GM21717 (cell line): ENCODE measurements at regions not wholly inside any gene's neighbourhood (a gene's known extent, or its start where the extent isn't known, plus 50 kb on each side); places are given as distances from the start of the nearest gene placed in this dataset.
A peak's percentile ranks its signal among the peaks of the same experiment; 100 is the strongest.
"Not testable (repeated sequence)": the region's sequence is repeated elsewhere in the genome, so short reads cannot be mapped to it uniquely, and the experiment has no call there.

Experiments used
- ATAC-seq: cut with Tn5 transposase; IDR thresholded peaks from one replicate; pipeline ENCODE4 v1.9.1; 2021; ENCODE audit warnings: mild to moderate bottlenecking, moderate library complexity; ENCODE audit not compliant: unreplicated experiment

GRCh38 chr4:3952443-3953139 is 186.4 kb downstream of the ADRA2C start:
- not testable (repeated sequence) for ATAC-seq

- ATAC-seq, result not testable (repeated sequence)
Observed at GRCh38 chr4:3953140-3953489, 186.9 kb downstream of the ADRA2C start.

GRCh38 chr4:3954540-3955320 is 188.5 kb downstream of the ADRA2C start:
- peak; percentile 13 for ATAC-seq

- ATAC-seq, result peak; percentile 99
Observed at GRCh38 chr4:3955321-3956164, 189.4 kb downstream of the ADRA2C start.

- ATAC-seq, result not testable (repeated sequence)
Observed at GRCh38 chr4:3956165-3956867, 190.1 kb downstream of the ADRA2C start.

GRCh38 chr4:3961091-3961672 is 195.0 kb downstream of the ADRA2C start:
- ATAC-seq, result not testable (repeated sequence)

- ATAC-seq, result not testable (repeated sequence)
Observed at GRCh38 chr4:3964572-3965278, 198.5 kb downstream of the ADRA2C start.

GRCh38 chr4:3967204-3967603 is 201.0 kb downstream of the ADRA2C start:
- ATAC-seq, result not testable (repeated sequence)

GRCh38 chr4:3972626-3973025 is 206.4 kb downstream of the ADRA2C start:
- ATAC-seq, result not testable (repeated sequence)

GRCh38 chr4:3973581-3974200 is 207.5 kb downstream of the ADRA2C start:
- ATAC-seq, result not testable (repeated sequence)

GRCh38 chr4:3983518-3984125 is 217.4 kb downstream of the ADRA2C start:
- ATAC-seq, result not testable (repeated sequence)

GRCh38 chr4:3984796-3985195 is 218.6 kb downstream of the ADRA2C start:
- ATAC-seq, result not testable (repeated sequence)

GRCh38 chr4:3986412-3986811 is 220.2 kb downstream of the ADRA2C start:
- ATAC-seq, result not testable (repeated sequence)

- ATAC-seq, result not testable (repeated sequence)
Observed at GRCh38 chr4:3997386-3997785, 229.3 kb downstream of the OTOP1 start.

GRCh38 chr4:4004036-4004435 is 222.7 kb downstream of the OTOP1 start:
- not testable (repeated sequence) for ATAC-seq

GRCh38 chr4:4004702-4005101 is 222.0 kb downstream of the OTOP1 start:
- ATAC-seq, result not testable (repeated sequence)

GRCh38 chr4:4006356-4006755 is 220.4 kb downstream of the OTOP1 start:
- ATAC-seq, result not testable (repeated sequence)

- ATAC-seq, result not testable (repeated sequence)
Observed at GRCh38 chr4:4019071-4019470, 207.7 kb downstream of the OTOP1 start.

GRCh38 chr4:4021161-4021560 is 205.6 kb downstream of the OTOP1 start:
- ATAC-seq, result not testable (repeated sequence)
